GM19452 (cell line): ENCODE measurements at regions not wholly inside any gene's neighbourhood (a gene's known extent, or its start where the extent isn't known, plus 50 kb on each side); places are given as distances from the start of the nearest gene placed in this dataset.
"Not testable (repeated sequence)": the region's sequence is repeated elsewhere in the genome, so short reads cannot be mapped to it uniquely, and the experiment has no call there.

Experiments used
- ATAC-seq: cut with Tn5 transposase; IDR thresholded peaks from one replicate; pipeline ENCODE4 v1.9.1; 2021; ENCODE audit not compliant: unreplicated experiment

GRCh38 chr14:39628087-39628486 is 195.9 kb upstream of the FBXO33 start:
- ATAC-seq, result no peak

GRCh38 chr14:39626589-39627576 is 194.7 kb upstream of the FBXO33 start:
- no peak for ATAC-seq

GRCh38 chr14:39621678-39622077 is 189.4 kb upstream of the FBXO33 start:
- ATAC-seq, result no peak

GRCh38 chr14:39621223-39621622 is 189.0 kb upstream of the FBXO33 start:
- ATAC-seq, result no peak

GRCh38 chr14:39617537-39617936 is 185.3 kb upstream of the FBXO33 start:
- ATAC-seq, result no peak

GRCh38 chr14:39615352-39615751 is 183.1 kb upstream of the FBXO33 start:
- no peak for ATAC-seq

GRCh38 chr14:39614297-39614923 is 182.2 kb upstream of the FBXO33 start:
- no peak for ATAC-seq

GRCh38 chr14:39609119-39609518 is 176.9 kb upstream of the FBXO33 start:
- no peak for ATAC-seq

GRCh38 chr14:39607978-39608377 is 175.7 kb upstream of the FBXO33 start:
- no peak for ATAC-seq

GRCh38 chr14:39603942-39604341 is 171.7 kb upstream of the FBXO33 start:
- ATAC-seq, result no peak

- no peak for ATAC-seq
Measured at GRCh38 chr14:39593377-39593776, 161.1 kb upstream of the FBXO33 start.

GRCh38 chr14:39592116-39592789 is 160.0 kb upstream of the FBXO33 start:
- ATAC-seq, result no peak

- ATAC-seq, result not testable (repeated sequence)
Measured at GRCh38 chr14:39589882-39590281, 157.6 kb upstream of the FBXO33 start.

GRCh38 chr14:39582028-39582654 is 149.9 kb upstream of the FBXO33 start:
- ATAC-seq, result peak; percentile 75

GRCh38 chr14:39581474-39581873 is 149.2 kb upstream of the FBXO33 start:
- no peak for ATAC-seq

- ATAC-seq, result no peak
Measured at GRCh38 chr14:39580696-39581095, 148.5 kb upstream of the FBXO33 start.

GRCh38 chr14:39576736-39577135 is 144.5 kb upstream of the FBXO33 start:
- ATAC-seq, result no peak

GRCh38 chr14:39576258-39576657 is 144.0 kb upstream of the FBXO33 start:
- ATAC-seq, result no peak

GRCh38 chr14:39568809-39569538 is 136.7 kb upstream of the FBXO33 start:
- ATAC-seq, result no peak

- ATAC-seq, result no peak
Measured at GRCh38 chr14:39566795-39567194, 134.6 kb upstream of the FBXO33 start.
